ENCODE measurements at regions not wholly inside any gene's neighbourhood (a gene's known extent, or its start where the extent isn't known, plus 50 kb on each side); places are given as distances from the start of the nearest gene placed in this dataset.

DNA sequence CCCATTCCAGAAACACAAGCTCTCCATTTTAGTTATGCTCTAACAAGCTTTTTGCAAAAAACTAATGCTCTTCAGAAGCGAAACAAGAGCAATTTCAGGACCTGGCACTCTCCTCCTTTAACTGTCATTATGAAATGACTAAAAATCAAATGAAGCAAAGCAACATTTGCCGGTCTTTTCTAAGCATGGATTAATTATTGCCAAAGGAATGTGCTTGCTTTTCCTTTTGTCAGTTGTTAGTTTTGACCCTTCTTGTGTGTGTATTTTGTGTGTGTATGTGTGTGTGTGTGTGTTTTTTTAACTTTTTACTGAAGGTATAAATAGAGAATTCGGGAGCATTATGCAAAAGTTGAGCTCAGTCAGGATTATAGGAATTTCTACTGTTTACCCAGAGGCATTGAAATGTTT is 509.1 kb downstream of the TUSC7 start:
- TF ChIP-seq GLIS3 (CRISPR knock-in tag; IDR thresholded peaks at IDR 0.05) = no peak
- no peak for TF ChIP-seq ZFP3 (CRISPR knock-in tag; IDR thresholded peaks at IDR 0.05)
- TF ChIP-seq ISL1 (CRISPR knock-in tag; IDR thresholded peaks at IDR 0.05) = no peak
- TF ChIP-seq ZNF8 (CRISPR knock-in tag; IDR thresholded peaks at IDR 0.05) = no peak
- TF ChIP-seq ARNTL (CRISPR knock-in tag; IDR thresholded peaks at IDR 0.05; ENCODE audit: borderline replicate concordance, low read depth) = no peak
- no peak for TF ChIP-seq ZFP30 (CRISPR knock-in tag; IDR thresholded peaks at IDR 0.05)
- TF ChIP-seq, protein P1, sequence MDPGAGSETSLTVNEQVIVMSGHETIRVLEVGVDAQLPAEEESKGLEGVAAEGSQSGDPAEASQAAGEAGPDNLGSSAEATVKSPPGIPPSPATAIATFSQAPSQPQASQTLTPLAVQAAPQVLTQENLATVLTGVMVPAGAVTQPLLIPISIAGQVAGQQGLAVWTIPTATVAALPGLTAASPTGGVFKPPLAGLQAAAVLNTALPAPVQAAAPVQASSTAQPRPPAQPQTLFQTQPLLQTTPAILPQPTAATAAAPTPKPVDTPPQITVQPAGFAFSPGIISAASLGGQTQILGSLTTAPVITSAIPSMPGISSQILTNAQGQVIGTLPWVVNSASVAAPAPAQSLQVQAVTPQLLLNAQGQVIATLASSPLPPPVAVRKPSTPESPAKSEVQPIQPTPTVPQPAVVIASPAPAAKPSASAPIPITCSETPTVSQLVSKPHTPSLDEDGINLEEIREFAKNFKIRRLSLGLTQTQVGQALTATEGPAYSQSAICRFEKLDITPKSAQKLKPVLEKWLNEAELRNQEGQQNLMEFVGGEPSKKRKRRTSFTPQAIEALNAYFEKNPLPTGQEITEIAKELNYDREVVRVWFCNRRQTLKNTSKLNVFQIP (CRISPR knock-in tag; IDR thresholded peaks at IDR 0.05; ENCODE audit: borderline replicate concordance, low read depth) = no peak
- TF ChIP-seq ESRRG (CRISPR knock-in tag; IDR thresholded peaks at IDR 0.05) = no peak
- TF ChIP-seq OSR1 (CRISPR knock-in tag; IDR thresholded peaks at IDR 0.05) = no peak

All from SK-N-SH treated with all-trans-retinoic acid at 6 μM for 48 hours (cell line).